DOHH2 (cell line): ENCODE measurements at regions not wholly inside any gene's neighbourhood (a gene's known extent, or its start where the extent isn't known, plus 50 kb on each side); places are given as distances from the start of the nearest gene placed in this dataset.

ENCODE experiments used
- CTCF ChIP-seq: fragments of 200-600 bp; sonication (generic); IDR thresholded peaks from one replicate; pipeline ENCODE4 v1.5.1; 2014; ENCODE audit warnings: antibody characterized with exemption, mild to moderate bottlenecking, low read depth, low read length; ENCODE audit not compliant: poor library complexity, severe bottlenecking
- EZH2phosphoT487 ChIP-seq: fragments of 200-600 bp; sonication (generic); IDR thresholded peaks from 2 replicates; pipeline ENCODE4 v1.6.1; 2017; ENCODE audit warnings: borderline replicate concordance, mild to moderate bottlenecking, antibody characterized with exemption, low read length, moderate library complexity, mixed read lengths

- TF ChIP-seq CTCF: no peak
- no peak for TF ChIP-seq EZH2phosphoT487
Observed at GRCh38 chr3:81251096-81251495, 510.3 kb downstream of the GBE1 start.
